Common myeloid progenitor, CD34-positive (primary cell): ENCODE measurements at regions not wholly inside any gene's neighbourhood (a gene's known extent, or its start where the extent isn't known, plus 50 kb on each side); places are given as distances from the start of the nearest gene placed in this dataset.

Source experiments
- CTCF ChIA-PET: fragments of 350-600 bp; sonication (Branson Sonifier 250); formaldehyde crosslinking; loops from one replicate; lab custom pipeline; 2021; ENCODE audit warnings: antibody characterized with exemption; lab: Charles Lee
- POLR2A ChIA-PET: fragments of 350-600 bp; sonication (Branson Sonifier 250); formaldehyde crosslinking; loops from one replicate; lab custom pipeline; 2021; ENCODE audit warnings: antibody characterized with exemption; lab: Charles Lee
- DNase-seq, 3 donors: peaks; one replicate each; pipeline versions ENCODE4 v3.0.0 to v3.0.0-alpha.2; 2013
- H3K27ac ChIP-seq, 2 experiments: 1 replicate in 1 of 2; 2 replicates in 1 of 2; pipeline ENCODE4 v1.7.0; 2013; ENCODE audit warnings: inconsistent platforms in 2 of 2, low read length in 2 of 2, mild to moderate bottlenecking in 2 of 2, low read depth in 1 of 2, moderate library complexity in 1 of 2; ENCODE audit not compliant: severe bottlenecking in 2 of 2, insufficient read depth in 1 of 2, poor library complexity in 1 of 2
- H3K27me3 ChIP-seq, 5 experiments: replicated peaks in 2 of 5; 1 replicate in 3 of 5; 2 replicates in 2 of 5; pipeline versions ENCODE4 v1.6.1 to v1.7.0; 2013; ENCODE audit warnings: low read length in 4 of 5, mild to moderate bottlenecking in 2 of 5, moderate library complexity in 2 of 5, inconsistent platforms in 1 of 5; ENCODE audit not compliant: insufficient read depth in 5 of 5, control insufficient read depth in 4 of 5
- H3K36me3 ChIP-seq, 4 experiments: 1 replicate in 2 of 4; 2 replicates in 2 of 4; pipeline versions ENCODE4 v1.6.1 to v1.7.0; 2013; ENCODE audit warnings: low read length in 3 of 4, control low read depth in 1 of 4, mild to moderate bottlenecking in 1 of 4; ENCODE audit not compliant: control insufficient read depth in 4 of 4, insufficient read depth in 4 of 4
- H3K4me1 ChIP-seq, 4 experiments: 1 replicate in 3 of 4; 2 replicates in 1 of 4; pipeline versions ENCODE4 v1.6.1 to v1.7.1; 2013; ENCODE audit warnings: low read length in 3 of 4, mild to moderate bottlenecking in 3 of 4, control low read depth in 1 of 4, inconsistent platforms in 1 of 4, moderate library complexity in 1 of 4; ENCODE audit not compliant: control insufficient read depth in 4 of 4, insufficient read depth in 4 of 4; ENCODE audit errors: control extremely low read depth in 1 of 4
- H3K4me3 ChIP-seq, 7 experiments: 1 replicate in 4 of 7; 2 replicates in 3 of 7; pipeline versions ENCODE4 v1.5.1 to v1.7.0; 2013; ENCODE audit warnings: mild to moderate bottlenecking in 7 of 7, low read length in 6 of 7, moderate library complexity in 6 of 7, inconsistent platforms in 2 of 7, low read depth in 2 of 7, control low read depth in 1 of 7; ENCODE audit not compliant: insufficient read depth in 4 of 7, control insufficient read depth in 1 of 7; ENCODE audit errors: extremely low read depth in 1 of 7
- H3K9me3 ChIP-seq, 5 experiments: 1 replicate in 4 of 5; 2 replicates in 1 of 5; pipeline versions ENCODE4 v1.6.1 to v1.7.1; 2013; ENCODE audit warnings: low read length in 4 of 5, mild to moderate bottlenecking in 2 of 5, inconsistent platforms in 1 of 5, low read depth in 1 of 5, moderate library complexity in 1 of 5; ENCODE audit not compliant: control insufficient read depth in 4 of 5, insufficient read depth in 2 of 5; ENCODE audit errors: control extremely low read depth in 1 of 5
- WGBS: methylation state at CpG from one replicate; pipeline ENCODE4 v1.1.5; 2013; ENCODE audit not compliant: insufficient coverage; 5-methylcytosine and 5-hydroxymethylcytosine counted together

DNA sequence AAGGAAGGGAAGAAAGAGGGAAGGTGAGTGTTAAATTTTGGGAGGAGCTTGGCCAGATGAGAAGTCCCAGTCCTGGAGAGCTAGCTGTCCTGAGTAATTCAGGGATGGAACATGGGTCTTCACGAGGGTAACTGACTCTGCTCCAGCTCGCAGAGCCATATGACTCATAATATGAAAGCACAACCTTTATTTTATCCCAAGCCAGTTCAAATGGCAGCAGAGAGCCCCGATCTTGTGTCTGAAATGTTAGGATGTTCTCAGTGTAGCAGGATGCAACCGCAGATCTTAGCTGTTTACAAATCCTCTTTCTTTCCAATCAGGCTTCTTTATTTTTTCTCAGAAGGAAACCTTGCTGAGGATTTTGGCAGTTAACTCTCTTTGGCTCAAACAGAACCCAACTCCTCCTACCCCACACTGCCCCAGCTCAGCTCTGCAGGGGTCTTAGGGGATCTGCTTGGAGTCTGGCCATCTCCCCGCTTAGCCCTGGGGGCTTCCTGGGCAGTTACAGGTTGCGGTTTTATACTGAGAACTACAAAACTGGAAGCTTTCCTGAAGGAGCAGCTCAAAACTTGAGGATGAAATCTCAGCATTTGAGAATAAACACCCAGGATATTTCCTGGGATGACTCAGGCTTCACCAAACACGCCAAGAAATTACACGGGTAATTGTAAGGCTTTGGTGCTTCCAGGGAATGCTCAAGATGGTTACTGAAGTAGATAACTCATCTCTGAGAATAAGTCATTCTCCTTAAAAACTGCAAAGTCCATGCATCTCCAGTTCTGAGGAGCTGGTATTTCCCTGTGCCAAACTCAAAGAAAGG lies 92.5 kb downstream of the VCPKMT start:
- ChIA-PET POLR2A (interaction anchor here (0.7 kb wide), 1 partner anchor 131 kb away, joined by 3 read pairs; the partner anchor contains the start of gene ARF6), CTCF (interaction anchor here (1.2 to 1.4 kb wide), 2 partner anchors 9 to 15 kb away, joined by 4 to 5 read pairs; no protein-coding TSS in a partner anchor)
- H3K9me3 ChIP-seq, result peaks cover 0 to 17% (median 8%) of the 10 kb centered on the region in 5 experiments
- WGBS, result 97% methylated on average over 6 of the region's 8 CpGs
- H3K27me3 ChIP-seq, result no peaks in the 10 kb centered on the region
- no peaks in the 10 kb centered on the region for H3K4me1 ChIP-seq
- DNase-seq, result no peak
- no peaks in the 10 kb centered on the region for H3K36me3 ChIP-seq
- no peak overlapping the region for H3K27ac ChIP-seq
- no peak overlapping the region for H3K4me3 ChIP-seq

DNA sequence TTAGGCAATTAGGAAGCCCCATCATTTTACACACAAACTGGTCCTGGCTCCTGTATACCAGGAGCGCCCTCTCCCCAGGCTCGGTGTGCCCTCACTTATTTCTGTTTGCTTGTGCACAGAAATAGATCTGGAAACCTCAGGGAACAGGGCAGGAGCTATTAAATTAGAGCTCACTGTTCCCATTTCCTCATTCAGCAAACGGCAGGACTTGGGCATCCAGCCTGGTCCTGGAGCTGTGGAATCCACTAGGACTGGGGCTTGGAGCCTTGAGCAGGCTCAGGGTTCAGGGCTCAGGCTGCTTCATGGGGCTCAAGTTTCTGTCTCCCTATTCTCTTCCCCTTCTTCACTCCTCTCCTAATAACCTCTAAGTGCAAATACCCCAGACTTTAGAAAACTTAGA lies 91.3 kb downstream of the VCPKMT start:
- DNase-seq, result no peak
- Histone ChIP-seq H3K9me3 (peaks cover 0 to 13% (median 8%) of the 10 kb centered on the region in 5 experiments), H3K36me3 (no peaks in the 10 kb centered on the region), H3K27ac (no peak overlapping the region), H3K27me3 (no peaks in the 10 kb centered on the region), H3K4me3 (no peak overlapping the region), H3K4me1 (peaks cover 0 to 6% (median 0%) of the 10 kb centered on the region in 4 experiments)
- CTCF ChIA-PET, result no interaction called here
- WGBS, result 90% methylated on average over 2 of the region's 3 CpGs
- POLR2A ChIA-PET, result interaction anchor here (0.7 kb wide), 1 partner anchor 119 kb away, joined by 4 read pairs; no protein-coding TSS in a partner anchor

GRCh38 chr14:50025776-50026175 lies 90.6 kb downstream of the VCPKMT start:
- H3K4me1 ChIP-seq, result peaks cover 0 to 10% (median 0%) of the 10 kb centered on the region in 4 experiments
- H3K27ac ChIP-seq, result no peak overlapping the region
- CTCF ChIA-PET, result no interaction called here
- H3K9me3 ChIP-seq, result peaks cover 0 to 8% (median 5%) of the 10 kb centered on the region in 5 experiments
- DNase-seq, result peak in 1 of 3 donors; percentile 21
- H3K27me3 ChIP-seq, result no peaks in the 10 kb centered on the region
- no CpG with 5 or more reads among the region's 2 CpGs for whole genome bisulfite sequencing
- POLR2A ChIA-PET, result interaction anchor here (0.7 kb wide), 1 partner anchor 119 kb away, joined by 4 read pairs; no protein-coding TSS in a partner anchor
- no peaks in the 10 kb centered on the region for H3K36me3 ChIP-seq
- no peak overlapping the region for H3K4me3 ChIP-seq

DNA sequence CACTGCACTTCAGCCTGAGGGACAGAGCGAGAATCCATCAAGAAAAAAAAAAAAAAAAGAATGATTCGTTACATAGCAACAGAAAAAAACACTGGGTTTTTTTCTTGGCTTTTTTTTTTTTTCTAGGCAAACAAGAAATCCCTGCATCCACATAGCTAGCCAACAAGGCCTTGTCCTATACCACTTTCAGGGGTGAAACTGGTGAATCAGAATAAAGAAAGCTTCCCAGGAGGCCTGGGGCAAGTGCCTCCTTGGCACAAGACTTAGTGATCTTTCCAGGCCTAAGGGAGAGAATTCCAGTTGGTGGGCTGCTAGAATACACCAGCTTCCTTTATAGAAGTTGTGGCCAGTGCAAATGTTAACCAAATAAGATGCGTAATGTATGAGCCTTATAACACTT lies 90.0 kb downstream of the VCPKMT start:
- no peak for DNase-seq
- ChIA-PET POLR2A (no interaction called here), CTCF (interaction anchor here (0.6 to 1.7 kb wide), 2 partner anchors 53 to 147 kb away, joined by 4 to 6 read pairs; no protein-coding TSS in a partner anchor)
- Histone ChIP-seq H3K4me3 (no peak overlapping the region), H3K4me1 (peaks cover 0 to 10% (median 0%) of the 10 kb centered on the region in 4 experiments), H3K36me3 (no peaks in the 10 kb centered on the region), H3K9me3 (peaks cover 0 to 8% (median 5%) of the 10 kb centered on the region in 5 experiments), H3K27me3 (no peaks in the 10 kb centered on the region), H3K27ac (no peak overlapping the region)
- 100% methylated on average over 1 of the region's 3 CpGs for WGBS

DNA sequence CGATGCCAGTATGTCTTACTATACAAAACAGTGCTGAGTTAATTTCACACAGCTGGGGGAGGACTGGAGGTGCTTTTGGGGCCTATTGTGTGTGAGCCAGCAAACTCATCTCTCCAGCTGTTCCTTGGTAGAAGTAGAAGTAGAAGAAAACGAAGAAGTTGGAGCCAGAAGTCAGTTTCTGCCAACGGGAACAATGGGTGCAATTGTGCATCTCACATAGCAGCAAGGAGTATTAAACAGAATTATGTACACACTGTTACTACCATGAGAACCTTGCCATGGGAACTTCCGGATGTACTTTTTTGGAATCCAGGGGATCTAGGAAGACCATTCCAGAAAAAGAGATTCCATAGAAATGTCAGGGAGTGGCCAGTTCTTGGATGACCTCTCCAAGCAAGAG lies 88.6 kb downstream of the VCPKMT start:
- no peak for DNase-seq
- 100% methylated on average over 1 of the region's 4 CpGs for WGBS
- Histone ChIP-seq H3K27me3 (no peaks in the 10 kb centered on the region), H3K4me3 (no peak overlapping the region), H3K4me1 (peaks cover 0 to 10% (median 0%) of the 10 kb centered on the region in 4 experiments), H3K27ac (no peak overlapping the region), H3K9me3 (peaks cover 0 to 8% (median 5%) of the 10 kb centered on the region in 5 experiments), H3K36me3 (no peaks in the 10 kb centered on the region)
- ChIA-PET POLR2A (no interaction called here), CTCF (interaction anchor here (0.6 to 1.7 kb wide), 4 partner anchors 33 to 162 kb away, joined by 3 to 6 read pairs (median 4); no protein-coding TSS in a partner anchor)

DNA sequence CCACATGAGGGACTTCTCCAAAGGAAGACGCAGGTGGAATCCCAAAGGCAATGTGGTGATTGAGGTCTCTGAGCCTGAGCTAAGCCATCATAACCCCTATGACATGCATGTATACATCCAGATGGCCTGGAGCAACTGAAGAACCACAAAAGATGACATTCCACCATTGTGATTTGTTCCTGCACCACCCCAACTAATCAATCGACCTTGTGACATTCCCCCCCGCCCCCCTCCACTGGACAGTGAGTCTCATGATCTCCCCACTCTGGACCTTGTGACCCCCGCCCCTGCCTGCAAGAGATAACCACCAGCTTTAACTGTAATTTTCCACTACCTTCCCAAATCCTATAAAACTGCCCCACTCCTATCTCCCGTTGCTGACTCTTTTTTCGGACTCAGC lies 87.9 kb downstream of the VCPKMT start:
- 88% methylated on average over 5 of the region's 6 CpGs for WGBS
- no peaks in the 10 kb centered on the region for H3K36me3 ChIP-seq
- ChIA-PET CTCF (interaction anchor here (0.6 kb wide), 1 partner anchor 10 kb away, joined by 4 read pairs; no protein-coding TSS in a partner anchor), POLR2A (no interaction called here)
- no peak overlapping the region for H3K27ac ChIP-seq
- no peak for DNase-seq
- peaks cover 0 to 8% (median 5%) of the 10 kb centered on the region in 5 experiments for H3K9me3 ChIP-seq
- peaks cover 0 to 10% (median 0%) of the 10 kb centered on the region in 4 experiments for H3K4me1 ChIP-seq
- H3K4me3 ChIP-seq, result no peak overlapping the region
- no peaks in the 10 kb centered on the region for H3K27me3 ChIP-seq

GRCh38 chr14:50030036-50030435 lies 86.3 kb downstream of the VCPKMT start:
- Histone ChIP-seq H3K36me3 (no peaks in the 10 kb centered on the region), H3K9me3 (peaks cover 0 to 8% (median 5%) of the 10 kb centered on the region in 5 experiments), H3K4me3 (no peak overlapping the region), H3K27ac (no peak overlapping the region), H3K27me3 (no peaks in the 10 kb centered on the region), H3K4me1 (peaks cover 0 to 10% (median 0%) of the 10 kb centered on the region in 4 experiments)
- ChIA-PET CTCF (no interaction called here), POLR2A (no interaction called here)
- DNase-seq, result peak in 2 of 3 donors; percentile 45 to 59
- WGBS, result no CpG with 5 or more reads among the region's 2 CpGs
